HG03039 (cell line): ENCODE measurements at regions not wholly inside any gene's neighbourhood (a gene's known extent, or its start where the extent isn't known, plus 50 kb on each side); places are given as distances from the start of the nearest gene placed in this dataset.

Experiments used
- ATAC-seq: cut with Tn5 transposase; IDR thresholded peaks from one replicate; pipeline ENCODE4 v1.9.1; 2021; ENCODE audit warnings: mild to moderate bottlenecking, moderate library complexity; ENCODE audit not compliant: unreplicated experiment

DNA sequence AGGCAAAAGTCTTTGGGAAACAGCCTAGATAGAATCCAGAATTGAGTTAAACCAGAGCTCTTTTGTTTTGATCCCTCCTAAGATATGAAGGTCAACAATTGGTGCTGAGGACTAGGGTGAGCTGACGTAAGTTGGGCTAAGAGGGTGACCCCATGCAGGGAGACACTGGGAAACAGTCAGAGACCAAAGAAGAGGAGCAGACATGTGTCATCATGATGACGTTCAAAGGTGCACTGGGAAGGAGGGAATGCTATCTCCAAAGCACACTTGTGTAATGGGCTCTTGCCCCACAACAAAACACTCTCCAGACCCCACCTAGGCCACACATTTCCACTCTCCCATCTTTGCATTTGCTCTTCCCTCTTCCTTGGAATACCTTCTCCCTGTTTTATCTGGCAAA lies 481.4 kb downstream of the COG6 start:
- ATAC-seq = no peak

GRCh38 chr13:40137400-40137799 lies 481.9 kb downstream of the COG6 start:
- no peak for ATAC-seq

- ATAC-seq = no peak
Observed at GRCh38 chr13:40139896-40140520, 484.5 kb downstream of the COG6 start.

DNA sequence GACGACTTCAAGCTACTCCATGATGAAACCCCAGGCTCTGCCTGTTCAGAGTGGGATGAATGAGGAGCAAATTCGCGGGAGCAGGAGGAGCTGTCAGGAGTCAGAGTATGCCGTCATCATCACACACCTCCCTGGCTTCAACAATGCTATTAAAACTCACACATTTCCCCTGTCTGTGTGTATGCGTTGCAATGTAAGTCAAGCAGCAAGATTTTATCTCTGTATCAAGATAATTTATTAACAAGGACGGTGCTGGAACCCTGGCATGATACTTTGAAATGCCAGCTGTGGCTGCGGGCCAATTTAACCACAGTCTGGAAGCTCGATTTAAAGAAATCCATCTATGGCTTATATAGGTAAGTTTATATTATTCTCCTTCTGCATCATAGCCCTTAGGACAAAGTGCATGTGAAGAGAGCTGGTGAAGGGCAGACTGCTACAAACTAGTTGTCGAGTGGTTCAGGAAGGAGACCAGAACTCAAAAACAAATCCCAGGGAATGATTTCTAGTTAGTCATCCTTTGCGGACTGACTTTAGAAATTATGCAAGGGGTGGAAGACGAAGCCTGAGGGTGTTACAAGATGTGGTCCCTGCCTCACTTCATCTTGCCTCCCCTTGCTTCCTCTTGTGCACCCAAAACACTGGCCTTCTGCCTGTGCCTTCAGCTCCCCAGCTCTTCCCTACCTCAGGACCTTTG lies 486.5 kb downstream of the COG6 start:
- no peak for ATAC-seq

GRCh38 chr13:40143106-40143505 lies 487.6 kb downstream of the COG6 start:
- ATAC-seq = no peak

DNA sequence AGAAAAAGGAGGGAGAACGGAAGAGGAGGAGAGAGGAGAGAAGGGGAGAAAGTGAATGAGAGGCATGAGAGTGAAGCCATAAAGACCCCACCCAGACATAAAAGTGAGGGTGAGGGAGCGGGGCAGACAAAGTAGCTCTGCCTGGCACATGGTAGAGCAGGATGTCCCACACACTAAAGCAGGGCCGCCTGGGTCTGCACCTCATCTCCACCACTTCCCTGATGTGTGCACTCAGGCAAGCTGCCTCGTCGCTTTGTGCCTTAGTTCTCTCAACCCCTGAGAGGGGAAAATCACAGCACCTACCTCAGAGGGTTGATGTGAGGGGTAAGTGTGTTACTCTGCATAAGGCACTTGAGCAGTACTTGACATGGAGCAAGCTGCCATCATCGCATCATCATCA lies 488.1 kb downstream of the COG6 start:
- no peak for ATAC-seq

DNA sequence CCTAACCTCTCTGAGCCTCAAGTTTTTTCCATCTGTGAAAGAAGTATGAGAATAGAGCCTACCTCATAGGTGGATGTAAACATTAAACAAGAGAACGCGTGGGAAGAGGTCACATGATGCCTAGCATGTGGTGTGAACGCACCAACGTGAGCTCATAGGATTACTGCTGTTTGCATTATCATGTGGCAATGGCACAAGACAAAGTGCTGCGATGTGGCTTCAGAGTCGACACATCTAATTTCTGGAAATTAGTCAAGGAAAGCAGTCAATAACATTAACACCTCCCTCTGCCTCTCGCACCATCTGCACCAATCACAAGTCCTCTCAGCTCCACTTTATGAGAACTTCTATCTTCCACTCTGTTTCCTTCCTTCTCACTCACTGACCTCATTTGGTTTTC lies 489.7 kb downstream of the COG6 start:
- ATAC-seq = no peak

GRCh38 chr13:40146063-40146462 lies 490.6 kb downstream of the COG6 start:
- ATAC-seq = no peak

DNA sequence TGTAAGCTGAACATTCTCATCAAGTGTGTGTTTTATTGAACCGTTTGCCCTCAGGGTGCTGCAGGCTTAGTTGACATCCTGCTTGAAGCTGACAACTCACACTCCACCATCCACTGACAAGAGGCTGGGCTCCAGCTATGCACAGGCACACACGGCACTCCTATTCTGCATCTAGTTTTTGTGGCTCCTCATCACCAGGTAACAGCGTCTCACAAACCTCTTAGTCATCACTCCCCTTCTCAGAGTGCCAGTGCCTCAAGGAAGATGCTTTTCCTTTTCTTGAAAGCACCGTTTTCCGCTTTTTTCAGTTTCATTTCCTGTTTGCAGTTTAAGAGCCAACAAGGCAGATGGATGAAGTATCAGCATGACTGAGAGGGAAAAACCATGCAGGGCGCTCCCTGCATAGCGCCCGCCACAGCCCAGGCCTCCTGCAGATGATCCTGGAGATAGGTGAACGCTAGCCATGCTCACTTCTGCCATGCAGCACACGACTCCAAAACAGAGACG lies 491.2 kb downstream of the COG6 start:
- ATAC-seq = no peak

- no peak for ATAC-seq
Observed at GRCh38 chr13:40148101-40148500, 492.6 kb downstream of the COG6 start.

DNA sequence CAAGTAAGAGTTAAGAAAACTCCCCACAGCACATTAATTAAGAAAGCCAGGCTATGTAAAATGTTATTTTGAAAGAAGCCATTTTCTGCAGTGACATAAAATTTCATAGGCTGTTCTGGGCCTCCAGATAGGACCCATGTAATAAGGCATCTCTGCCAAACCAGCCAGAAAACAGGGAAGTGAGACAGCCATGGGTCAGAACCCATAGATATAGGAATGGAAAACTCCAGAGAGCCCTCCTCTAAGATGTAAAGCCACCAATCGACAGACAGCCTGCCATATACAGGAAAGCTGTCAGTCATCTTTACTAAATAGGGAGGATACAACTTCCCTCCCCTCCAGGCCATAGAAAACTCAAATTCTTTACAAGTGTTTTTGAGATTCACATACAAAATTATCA lies 493.3 kb downstream of the COG6 start:
- ATAC-seq = no peak

DNA sequence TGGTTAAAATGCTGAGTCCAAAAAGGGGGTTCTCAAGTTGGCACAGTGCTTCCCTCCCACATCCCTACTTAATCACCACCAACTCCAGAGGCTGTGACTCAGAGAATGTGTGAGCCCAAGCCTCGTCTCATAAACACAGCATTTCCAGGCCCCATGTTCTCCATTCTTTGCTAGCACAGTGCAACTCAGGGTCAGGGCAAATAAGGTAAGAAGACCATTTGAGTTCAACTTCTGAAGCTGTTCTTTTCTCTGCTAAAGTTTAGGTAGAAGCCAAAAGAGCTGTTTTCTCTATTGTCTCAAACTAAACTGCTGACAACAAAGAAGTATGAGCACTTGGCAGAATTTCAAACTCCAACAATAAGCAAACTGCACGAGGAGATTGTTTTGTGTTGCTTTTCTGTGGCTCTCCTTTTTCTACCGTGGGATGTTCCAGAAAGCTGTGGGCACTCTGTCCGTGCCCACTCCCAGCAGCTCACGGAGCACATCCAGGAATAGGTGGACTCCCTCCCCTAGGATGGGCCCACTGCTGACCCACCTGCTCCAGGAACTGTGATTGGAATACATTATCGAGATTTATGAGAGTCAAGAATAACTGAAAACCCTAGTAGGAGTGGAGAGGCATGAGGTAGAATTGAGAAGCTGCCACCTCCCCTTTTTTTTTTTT lies 494.3 kb downstream of the COG6 start:
- no peak for ATAC-seq

- no peak for ATAC-seq
Observed at GRCh38 chr13:40151673-40152072, 496.2 kb downstream of the COG6 start.

GRCh38 chr13:40152145-40152544 lies 496.7 kb downstream of the COG6 start:
- no peak for ATAC-seq

DNA sequence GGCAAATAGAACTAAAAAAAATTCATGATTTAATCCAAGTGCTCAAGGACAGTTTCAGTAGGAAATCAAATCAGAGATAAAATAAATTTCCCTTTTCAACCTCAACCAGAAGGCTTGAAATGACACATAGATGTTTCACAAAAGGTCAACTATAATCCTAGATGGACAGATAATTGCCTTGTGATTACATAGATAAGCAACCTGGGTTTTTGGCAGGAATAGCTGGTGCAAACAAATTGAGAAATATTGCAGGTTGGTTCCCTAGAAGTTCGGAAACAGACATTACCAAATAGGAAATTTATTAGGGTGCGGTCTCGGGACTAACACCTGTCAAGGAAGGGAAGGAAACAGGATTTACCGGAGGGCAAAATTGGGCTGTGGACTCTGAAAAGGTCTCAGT lies 497.5 kb downstream of the COG6 start:
- ATAC-seq = no peak

DNA sequence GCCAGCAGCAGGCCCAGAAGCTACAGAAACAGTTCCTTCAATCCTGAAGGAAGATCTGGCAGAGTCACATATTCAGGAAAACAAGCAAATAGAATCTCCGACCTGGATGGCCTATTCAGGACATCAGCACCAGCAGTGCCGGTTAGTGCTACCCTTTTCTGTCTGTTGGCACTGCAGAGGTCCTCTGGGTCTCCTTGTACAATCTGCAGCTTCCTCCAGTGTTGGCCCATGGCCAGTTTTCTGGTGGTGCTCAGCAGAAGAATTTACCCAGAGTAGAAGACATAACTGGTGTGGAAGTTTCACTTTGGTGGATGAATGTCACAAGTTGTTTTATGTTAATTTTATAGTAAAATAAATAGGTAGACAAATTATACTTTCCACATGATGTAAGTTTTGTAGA lies 498.1 kb downstream of the COG6 start:
- no peak for ATAC-seq

GRCh38 chr13:40155201-40155600 lies 499.7 kb downstream of the COG6 start:
- no peak for ATAC-seq

DNA sequence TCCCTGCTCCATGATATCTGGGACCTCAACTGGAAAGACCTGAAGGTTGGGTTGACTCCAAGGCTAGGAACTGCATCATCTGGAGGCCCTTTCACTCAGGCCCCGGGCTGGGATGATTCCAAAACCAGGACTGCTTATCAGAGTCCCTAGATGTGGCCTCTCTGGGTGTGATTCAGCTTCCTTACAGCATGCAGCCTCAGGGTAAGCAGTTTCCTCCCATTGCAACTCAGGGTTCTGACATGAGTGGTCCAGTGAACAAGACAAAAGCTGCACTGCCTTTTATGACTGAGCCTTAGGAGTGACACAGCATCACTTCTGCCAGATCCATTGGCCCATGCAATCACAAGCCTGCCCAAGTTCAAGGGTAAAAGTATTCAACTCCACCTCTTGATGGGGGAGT lies 502.8 kb downstream of the COG6 start:
- ATAC-seq = no peak

DNA sequence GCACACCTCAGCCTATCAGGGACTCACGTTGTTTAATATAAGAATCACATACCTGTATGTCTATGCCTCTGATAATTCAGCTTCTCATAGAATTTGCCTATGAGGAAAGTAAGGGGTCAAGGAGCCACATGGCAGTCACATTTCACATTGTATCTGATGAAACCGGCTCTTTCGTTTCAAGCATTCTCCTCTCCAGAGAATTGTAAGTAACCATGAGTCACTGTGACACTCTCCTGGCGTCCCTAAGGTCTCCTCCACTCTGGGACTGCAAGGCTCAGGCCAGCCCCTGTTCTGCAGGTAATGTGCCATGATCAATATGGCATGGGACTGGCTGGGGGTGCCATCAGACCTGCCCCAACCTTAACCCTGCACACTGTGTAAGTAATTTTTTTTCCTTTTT lies 503.3 kb downstream of the COG6 start:
- ATAC-seq = no peak

DNA sequence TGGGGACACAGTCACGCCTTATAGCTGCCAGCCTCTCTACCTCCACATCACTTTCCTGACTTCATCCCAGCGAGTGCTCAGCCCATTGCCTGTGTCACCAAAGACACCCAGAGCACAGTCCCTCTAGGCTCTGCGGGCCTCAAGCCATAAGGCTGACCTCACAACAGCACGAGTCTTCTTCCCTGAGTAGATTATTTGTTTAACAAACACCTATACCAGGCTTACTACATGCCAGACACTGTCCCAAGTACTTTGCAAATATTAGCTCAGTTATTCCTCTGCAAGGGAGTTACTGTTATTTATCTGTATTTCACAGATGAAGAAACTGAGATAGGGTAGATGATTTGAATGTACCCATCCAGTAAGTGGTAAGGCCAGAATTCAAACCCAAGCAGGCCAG lies 504.3 kb downstream of the COG6 start:
- ATAC-seq = no peak

- ATAC-seq = no peak
Observed at GRCh38 chr13:40160618-40161350, 505.3 kb downstream of the COG6 start.
